ACHN (cell line): ENCODE measurements at regions not wholly inside any gene's neighbourhood (a gene's known extent, or its start where the extent isn't known, plus 50 kb on each side); places are given as distances from the start of the nearest gene placed in this dataset.

Source experiments
- DNase-seq: peaks from one replicate; pipeline ENCODE4 v3.0.0-alpha.2; 2015
- in situ Hi-C: cut with HindIII; loops from 2 replicates; pipeline ENCODE4 v1.10.0; 2017; ENCODE audit warnings: low sequenced_read_pairs, low pct_ligation_motif_present, low pct_unique_long_range_greater_than_20kb

DNA sequence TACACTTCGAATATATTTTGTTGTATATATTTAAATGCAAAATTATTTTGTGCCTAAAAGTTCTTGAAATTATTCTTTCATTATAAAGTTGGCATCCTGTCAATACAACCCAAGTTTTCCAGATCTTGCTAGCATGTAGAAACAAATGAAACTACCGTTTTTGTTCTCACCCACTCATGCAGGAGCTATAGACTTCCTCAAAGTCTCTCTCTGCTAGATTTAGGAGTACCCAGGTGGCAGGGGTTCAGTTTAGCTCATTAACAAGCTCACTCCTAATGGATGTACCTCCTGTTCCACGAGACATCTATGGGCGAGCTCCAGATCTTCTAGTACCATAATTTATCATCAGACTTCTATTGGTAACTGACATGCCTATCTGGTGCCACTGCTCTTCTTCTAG, 390.2 kb upstream of the POU3F1 start:
- in situ Hi-C loops: no loop called here
- DNase-seq: no peak

DNA sequence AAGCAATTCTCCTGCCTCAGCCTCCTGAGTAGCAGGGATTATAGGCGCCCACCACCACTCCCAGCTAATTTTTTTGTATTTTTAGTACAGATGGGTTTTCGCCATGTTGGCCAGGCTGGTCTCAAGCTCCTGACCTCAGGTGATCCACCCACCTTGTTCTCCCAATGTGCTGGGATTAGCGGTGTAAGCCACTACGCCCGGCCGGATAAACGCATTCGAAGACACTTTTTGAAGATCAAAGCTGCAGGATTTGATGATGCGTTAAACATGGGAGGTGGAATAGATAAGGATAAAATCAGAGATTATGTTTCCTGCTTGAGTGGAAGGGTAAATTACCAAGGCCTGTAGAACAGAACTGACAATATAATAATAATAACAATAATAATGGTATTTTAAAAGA, 389.4 kb upstream of the POU3F1 start:
- in situ Hi-C loops: no loop called here
- DNase-seq: no peak

DNA sequence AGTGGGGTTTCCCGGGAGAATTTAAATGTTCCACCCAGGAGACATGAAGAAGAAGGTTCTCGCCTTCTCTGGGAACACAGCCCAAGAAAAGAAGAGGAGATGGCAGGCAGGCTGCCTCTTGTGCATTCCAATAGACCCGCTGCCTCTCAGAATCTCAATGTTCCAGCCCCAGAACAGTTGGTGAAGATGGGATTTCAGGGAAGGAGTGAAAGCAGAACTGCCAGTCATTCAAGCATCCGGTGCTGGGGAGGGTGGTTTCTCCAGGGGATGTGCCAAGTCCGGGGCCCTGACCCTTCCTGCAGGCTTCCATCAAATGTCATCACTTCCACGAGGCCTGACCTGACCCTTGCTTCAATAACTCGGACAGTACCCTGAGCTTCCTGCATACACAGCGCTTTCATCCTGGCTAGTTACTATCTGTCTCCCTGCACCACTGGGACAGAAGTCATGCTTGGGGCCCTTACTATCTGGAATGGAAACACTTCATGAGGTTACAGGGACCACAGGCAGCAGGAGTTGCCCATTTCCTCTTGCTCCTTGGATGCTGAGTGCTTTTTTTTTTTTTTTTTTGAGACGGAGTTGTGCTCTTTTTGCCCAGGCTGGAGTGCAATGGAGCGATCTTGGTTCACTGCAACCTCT, 386.6 kb upstream of the POU3F1 start:
- DNase-seq: no peak
- in situ Hi-C loops: no loop called here

DNA sequence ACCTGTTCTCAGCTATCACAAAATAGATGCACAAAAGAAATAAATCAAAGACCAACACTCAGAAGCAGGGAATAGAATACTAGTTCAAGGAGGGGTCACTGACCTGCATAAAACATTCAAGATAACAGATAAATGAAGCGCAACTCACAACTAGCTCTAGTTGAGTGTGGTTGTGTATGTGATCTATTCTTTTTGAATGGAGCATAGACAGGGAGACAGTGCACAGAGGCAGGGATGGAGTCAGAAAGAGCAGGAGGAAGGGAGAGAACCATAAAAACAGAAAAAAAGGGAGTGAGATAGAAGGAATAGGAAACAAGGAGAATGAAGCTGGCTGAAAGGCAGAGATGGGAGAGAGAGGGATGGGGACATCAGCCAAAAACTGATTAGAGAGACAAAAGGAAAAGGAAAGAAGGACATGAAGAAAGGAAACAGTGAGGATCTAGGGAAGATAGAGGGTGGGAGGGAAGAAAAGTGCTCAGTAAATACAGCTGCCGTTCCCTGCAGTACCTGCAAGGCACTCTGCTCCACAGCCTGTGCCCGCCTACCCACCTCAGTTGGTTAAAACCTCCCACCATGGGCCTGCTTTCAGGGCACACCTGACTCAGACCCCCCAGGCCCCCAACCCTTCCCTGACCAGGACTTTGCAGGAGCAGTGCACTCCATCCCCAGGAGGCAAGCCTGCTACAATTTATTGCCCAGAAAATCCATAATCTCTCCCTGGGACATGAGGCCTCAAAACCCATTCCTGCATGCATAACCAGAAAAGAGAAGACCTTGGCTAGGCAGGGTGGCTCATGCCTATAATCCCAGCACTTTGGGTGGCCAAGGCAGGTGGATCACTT, 385.2 kb upstream of the POU3F1 start:
- no peak for DNase-seq

DNA sequence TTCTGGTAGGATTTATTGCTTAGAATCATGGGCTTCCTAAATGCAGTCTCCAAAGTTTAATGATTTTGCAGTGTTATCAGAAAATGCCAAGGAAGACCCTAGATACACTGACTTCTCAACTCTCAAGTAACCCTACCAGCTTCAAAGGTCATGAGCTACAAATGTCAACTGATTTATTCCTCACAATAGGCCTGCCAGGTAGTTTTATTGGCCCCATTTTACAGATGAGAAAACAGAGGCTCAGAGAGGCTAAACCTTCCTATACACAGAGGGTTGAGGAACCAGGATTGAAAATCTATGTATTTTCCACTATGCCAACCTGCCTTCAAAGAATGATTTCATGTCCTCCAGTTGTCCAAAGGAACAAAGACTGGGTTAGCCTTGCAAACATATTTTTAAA, 384.4 kb upstream of the POU3F1 start:
- DNase-seq: no peak
- in situ Hi-C loops: no loop called here

More for the DNA sequence above, 385.2 kb upstream of the POU3F1 start:
- in situ Hi-C loops: no loop called here

DNA sequence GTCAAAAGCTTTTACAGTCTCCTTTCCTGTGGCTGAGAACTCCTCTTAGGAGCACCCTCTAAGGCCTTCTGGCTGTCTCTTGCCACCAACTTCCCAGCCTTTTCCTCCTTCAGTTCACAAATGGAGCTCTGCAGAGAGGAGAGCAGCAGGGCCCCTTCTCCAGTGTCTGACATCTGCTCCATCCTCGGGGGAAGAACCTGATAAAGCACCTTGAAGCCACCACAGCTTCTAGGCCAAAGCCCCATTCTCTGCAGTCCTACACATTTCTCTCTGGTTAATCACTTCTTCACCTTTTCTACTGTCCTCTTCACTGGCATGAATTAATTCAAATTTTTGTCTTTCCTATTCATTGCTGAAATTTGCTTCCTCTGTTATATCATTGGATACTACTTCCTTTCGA, 378.1 kb upstream of the POU3F1 start:
- in situ Hi-C loops: no loop called here
- no peak for DNase-seq

DNA sequence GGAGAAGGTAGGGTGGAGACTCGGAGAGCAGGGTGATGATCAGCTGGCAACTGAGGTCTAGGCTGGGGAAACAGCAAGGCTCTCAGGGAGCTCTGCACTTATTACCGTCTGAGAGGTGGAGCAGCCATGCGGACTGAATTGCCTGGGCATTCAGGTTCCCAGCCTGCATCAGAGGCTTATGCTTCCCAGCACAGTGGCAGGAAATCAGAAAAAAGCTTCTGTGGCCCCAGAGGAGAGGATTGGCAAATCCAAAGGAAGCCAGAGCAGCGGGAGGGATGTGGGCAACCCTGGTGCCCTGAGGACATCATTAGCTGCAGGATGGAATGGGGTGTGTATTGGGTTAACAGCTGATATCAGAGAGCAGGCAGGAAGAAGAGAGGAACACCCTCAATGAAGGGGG, 374.1 kb upstream of the POU3F1 start:
- DNase-seq: no peak
- in situ Hi-C loops: no loop called here

DNA sequence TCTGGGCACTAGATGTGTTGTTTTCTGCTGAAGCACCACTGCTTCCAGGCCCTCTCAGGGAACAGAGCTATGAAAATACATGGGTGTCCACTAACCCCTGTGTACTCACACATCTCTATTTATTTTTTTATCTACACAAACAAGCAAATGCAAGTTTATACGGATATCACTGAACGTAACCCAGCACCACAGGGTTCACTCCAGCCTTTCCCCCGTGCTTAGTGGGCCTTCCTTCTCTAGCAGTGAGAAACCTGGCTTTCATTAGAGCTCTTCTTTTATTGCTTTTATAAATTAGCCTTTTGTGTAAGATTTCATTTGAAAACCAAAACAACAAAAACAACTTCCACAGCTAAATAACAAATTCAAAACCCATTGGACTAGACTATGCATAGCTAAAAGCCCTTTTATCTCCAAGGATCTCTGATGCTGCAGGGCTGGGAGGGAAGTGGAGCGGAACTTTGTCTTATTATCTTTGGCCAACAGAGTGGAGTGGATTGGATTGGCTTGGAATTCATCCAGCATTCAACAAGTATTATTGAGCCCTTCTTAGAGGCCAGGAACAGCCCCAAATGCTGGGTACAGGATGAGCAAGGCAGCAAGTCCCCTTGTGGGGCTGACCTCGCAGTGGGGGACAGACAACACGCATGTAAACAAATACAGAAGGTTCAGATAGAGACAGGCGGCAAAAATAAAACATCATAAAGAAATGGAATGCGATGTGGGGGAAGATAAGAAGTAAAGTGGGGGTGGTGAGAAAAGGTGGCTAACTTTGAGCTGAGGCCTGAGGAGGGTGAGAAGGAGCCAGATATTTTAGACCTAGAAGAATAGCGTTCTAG, 371.8 kb upstream of the POU3F1 start:
- in situ Hi-C loops: no loop called here
- no peak for DNase-seq

DNA sequence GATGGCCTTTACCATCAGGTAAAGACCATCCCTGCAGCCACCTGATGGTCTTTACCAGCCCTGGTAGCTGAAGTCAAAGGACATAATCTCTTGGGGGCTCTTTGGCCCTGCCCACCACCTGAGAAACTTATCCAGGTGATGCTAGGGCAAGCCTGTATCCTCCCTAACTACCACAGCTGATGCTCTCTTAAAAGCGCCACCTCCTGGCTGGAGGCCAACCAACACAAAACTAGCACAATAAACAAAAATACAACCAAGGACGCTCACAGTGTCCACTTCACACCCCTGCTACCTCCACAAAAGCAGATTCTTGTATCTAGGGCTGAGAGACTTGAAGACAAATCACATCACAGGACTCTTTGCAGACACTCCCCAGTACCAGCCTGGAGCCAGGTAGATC, 357.1 kb upstream of the POU3F1 start:
- in situ Hi-C loops: no loop called here
- no peak for DNase-seq

DNA sequence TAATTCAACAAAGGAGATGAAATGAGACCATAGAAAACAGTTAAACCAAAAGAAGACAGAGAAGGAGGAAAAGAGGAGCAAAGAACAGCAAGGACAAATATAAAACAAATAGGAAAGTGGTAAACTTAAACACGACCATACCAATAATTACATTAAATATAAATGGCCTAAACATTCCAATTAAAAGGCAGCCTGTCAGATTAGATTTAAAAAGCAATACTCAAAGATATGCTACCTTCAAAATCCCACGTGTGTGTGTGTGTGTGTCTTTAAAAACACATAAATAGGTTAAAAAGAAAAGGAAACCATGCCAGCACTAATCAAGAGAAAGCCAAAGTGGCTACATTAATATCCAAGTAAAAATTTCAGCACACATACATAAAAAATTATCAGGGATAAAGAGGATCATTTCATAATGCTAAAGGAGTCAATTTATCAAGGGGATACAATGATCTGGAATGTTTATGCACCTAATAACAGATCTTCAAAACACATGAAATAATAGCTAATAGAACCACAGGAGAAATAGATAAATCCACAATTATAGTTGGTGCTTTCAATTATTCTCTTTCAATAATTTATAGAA, 355.7 kb upstream of the POU3F1 start:
- in situ Hi-C loops: no loop called here
- no peak for DNase-seq

DNA sequence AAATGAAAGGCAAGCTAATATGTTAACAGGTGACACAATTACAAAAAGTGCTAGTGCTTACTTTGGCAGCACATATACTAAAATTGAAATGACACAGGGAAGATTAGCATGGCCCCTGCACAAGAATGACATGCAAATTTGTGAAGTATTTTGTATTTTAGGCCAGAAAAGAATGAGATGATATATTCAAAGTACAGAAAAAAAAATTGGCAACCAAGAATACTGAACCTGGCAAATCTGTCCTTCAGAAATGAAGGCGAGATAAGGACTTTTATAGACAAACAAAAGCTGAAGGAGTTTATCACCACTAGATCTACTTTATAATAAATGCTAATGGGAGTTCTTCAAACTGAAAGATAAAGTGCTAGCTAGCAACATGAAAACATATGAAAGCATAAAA, 350.0 kb upstream of the POU3F1 start:
- DNase-seq: no peak
- in situ Hi-C loops: no loop called here

DNA sequence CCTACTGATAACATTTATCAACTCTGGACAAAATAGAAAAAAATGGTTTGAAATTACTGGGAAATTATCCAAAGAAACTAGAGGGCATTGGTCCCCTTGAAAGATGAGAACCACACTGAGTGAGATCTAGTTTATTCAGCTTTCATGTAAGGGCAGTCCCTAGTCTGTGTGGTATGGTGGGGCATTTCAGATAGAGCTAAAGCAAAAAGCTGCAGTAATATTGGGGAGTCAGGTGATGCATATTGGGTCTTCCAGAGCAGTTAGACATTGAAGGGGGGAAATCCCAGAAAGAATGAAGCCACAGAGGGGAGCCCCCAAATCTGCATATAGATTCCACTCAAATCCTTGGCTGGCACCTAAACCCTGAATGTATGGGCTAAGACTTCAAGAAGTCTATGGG, 347.7 kb upstream of the POU3F1 start:
- no peak for DNase-seq
- in situ Hi-C loops: no loop called here

DNA sequence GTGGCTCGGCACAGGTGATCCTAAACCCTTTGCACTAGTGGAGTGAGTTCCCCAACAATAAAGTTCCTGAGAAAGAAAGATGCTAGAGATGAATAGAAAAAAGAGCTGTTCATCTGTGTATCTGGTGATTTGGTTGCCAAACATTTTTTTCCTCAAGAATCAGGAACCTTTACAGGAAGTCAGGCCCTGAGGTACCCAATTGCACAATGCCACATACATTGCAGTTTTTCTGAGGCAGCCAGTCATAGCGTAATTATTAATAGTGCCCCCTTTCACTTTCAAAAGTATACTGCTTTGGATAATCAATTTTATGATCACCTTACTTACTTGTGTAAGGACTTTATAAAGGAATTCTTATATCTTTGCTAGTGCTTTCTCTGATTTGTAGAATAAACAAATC, 346.3 kb upstream of the POU3F1 start:
- in situ Hi-C loops: no loop called here
- DNase-seq: no peak

DNA sequence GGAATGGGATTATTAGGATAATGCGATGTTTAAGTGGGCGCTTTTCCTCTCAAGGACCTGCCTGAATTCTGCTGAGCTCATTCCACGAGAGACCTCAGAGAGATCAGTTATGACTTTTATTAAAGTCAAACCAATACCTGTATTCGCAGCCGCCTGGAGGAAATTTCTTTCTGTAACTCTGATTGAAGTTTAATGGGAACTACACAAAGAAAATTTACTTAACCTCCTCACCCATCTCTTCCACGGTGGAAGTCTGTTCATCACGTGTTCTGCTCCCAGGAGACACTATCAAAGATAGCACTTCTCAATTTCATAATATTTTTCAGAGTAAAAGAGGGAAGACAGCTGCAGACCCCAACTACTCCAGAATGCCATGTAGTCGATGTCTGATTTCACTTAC, 334.7 kb upstream of the POU3F1 start:
- in situ Hi-C loops: no loop called here

DNA sequence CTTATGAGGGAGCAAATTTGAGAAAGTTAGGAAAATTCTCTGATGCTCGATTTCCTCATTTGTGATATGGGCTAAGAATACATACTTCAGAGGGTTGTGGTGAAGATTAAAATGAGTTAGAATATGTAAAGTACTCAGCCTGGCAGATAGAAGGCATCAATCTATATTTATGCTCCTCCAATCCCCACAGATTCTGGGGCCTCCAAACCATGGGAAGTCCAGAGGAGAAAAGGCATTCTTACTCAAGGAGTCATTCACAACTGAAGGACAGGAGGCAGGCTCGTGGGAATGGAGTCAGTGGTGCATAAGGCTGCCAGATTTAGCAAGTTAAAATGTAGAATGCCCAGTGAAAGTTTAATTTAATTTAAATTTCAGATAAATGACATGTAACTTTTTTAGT, 330.0 kb upstream of the POU3F1 start:
- DNase-seq: no peak
- in situ Hi-C loops: no loop called here

More for the DNA sequence above, 334.7 kb upstream of the POU3F1 start:
- DNase-seq: no peak

DNA sequence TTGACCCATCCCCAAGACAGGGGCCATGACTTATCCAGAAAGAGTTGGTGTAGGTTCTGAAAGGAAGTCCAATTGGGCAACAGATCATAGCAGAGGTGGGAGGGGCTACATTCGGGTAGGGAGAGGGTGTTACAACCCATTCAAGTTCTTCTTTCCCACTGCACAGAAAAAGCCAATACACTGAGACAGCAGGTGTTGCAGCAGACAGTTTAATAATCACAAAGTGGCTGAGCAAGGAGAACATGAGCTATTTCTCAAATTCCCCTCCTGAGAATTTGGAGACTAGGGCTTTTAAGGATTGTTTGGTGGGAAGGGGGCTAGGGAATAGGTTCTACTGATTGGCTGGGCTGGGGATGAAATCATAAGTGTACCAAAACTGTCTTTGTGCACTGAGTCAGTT, 328.4 kb upstream of the POU3F1 start:
- in situ Hi-C loops: no loop called here
- no peak for DNase-seq

DNA sequence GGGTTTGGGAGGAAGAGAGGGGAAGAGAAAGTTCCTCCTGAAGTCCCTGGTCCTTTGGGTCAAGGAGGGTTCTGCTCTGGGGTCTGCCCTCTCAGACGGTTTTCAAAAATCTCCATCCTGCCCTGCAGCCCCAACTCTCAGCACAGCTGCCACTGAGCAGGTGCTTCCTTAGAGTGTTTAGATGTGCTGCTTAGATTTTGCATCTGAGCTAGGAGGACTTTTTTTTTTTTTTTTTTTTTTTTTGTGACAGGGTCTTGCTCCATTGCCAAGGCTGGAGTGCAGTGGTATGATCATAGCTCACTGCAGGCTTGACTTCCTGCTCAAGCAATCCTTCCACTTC, 324.9 kb upstream of the POU3F1 start:
- DNase-seq: no peak
- in situ Hi-C loops: no loop called here

DNA sequence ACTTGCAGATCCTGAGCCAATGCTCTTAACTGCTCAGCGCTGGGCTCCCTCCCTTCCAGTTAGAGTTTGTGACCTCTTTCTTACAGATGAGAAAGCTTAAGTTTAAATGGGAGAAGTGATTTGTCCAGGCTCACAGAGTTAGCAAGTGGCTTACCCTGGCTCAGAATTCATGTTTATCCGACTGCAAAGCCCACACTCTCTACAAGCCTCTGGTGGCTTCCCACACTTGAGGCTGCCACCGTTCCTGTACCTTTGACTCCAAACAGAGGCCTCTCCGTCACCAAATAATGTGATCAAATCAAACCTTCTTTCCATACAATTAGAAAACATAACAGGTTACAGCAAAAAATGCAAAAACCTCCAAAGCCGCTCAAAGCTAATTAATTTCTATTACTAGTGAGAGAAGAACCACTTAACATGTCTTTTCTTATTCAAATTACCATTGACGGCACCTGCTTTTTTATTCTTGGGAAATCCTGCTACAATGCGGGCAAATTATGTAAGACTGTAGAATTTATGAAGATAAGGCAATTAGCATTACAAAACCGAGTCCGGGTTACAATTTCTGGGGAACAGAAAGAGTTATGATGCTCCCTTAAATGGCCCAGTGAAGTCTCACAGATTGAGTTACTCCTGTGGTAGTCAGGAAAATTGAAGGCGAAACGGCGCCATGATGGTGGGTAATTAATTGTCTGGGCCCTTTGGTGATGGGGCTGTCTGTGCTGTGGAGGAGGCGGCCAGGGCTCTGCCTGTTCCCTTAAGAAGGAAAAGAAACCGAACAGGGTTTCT, 324.3 kb upstream of the POU3F1 start:
- no peak for DNase-seq
- in situ Hi-C loops: no loop called here

DNA sequence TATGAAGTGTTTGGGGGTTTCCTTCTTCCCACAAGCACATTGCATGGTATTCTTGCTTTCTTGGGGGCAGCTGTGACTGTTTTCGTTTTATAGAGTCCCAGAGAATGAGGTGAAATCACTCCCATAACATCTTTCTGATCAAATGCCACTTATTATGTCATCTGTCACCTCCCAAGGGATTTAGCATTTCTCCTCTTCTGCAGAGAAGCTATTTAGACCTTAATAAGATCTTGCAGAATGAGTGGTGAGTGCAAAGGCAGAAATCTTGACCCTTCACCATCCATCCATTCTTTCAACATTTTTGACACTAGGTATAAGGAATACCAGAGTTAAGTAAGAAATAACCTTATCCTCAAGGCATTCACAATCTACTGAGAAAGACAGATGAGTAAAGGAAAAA, 318.6 kb upstream of the POU3F1 start:
- no peak for DNase-seq
- in situ Hi-C loops: no loop called here
